K562 (cell line): ENCODE measurements at regions not wholly inside any gene's neighbourhood (a gene's known extent, or its start where the extent isn't known, plus 50 kb on each side); places are given as distances from the start of the nearest gene placed in this dataset.

ENCODE experiments used
- ATAC-seq: fragments of 200-7000 bp; cut with Tn5 transposase; 3 replicates; pipeline ENCODE4 v1.9.1; 2020; ENCODE audit warnings: moderate library complexity
- BruUV-seq: library from RNA; stranded (reverse); fragments of 400-500 nt; replicated peaks from 2 replicates; lab custom pipeline; 2021; lab: Mats Ljungman, UMichigan
- CTCF ChIA-PET: fragments of 300-600 bp; formaldehyde crosslinking; extraction: SDS; loops from one replicate; lab custom pipeline; 2021; ENCODE audit warnings: low intra/inter-chr PET ratio; lab: Yijun Ruan, JAX
- POLR2A ChIA-PET: fragments of 300-600, 350-650 bp; sonication (Branson Sonifier 250); formaldehyde crosslinking; extraction: SDS; loops from one replicate; lab custom pipeline; 2021; ENCODE audit warnings: antibody characterized with exemption, inconsistent platforms; lab: Yijun Ruan, JAX
- DNase-seq, 4 experiments: peaks; one replicate each; pipeline versions ENCODE4 v3.0.0 to v3.0.0-alpha.2; 2011 to 2018; ENCODE audit warnings: low spot score in 3 of 4, mixed read lengths in 3 of 4; ENCODE audit errors: extremely low read depth in 1 of 4
- FAIRE-seq: peaks from 2 replicates; lab custom pipeline; 2011; peaks lifted over from hg19 to GRCh38; lab: Jason Lieb, UNC
- H2AFZ ChIP-seq: 2 replicates; pipeline ENCODE4 v1.6.0; 2011; ENCODE audit warnings: low read depth, low read length, control low read depth, inconsistent platforms
- H3K27ac ChIP-seq: fragments of 200-600 bp; 3 replicates; pipeline ENCODE4 v1.8.0; 2011; ENCODE audit warnings: low read depth, mild to moderate bottlenecking, control low read depth, inconsistent platforms, low read length, moderate library complexity, mixed read lengths; ENCODE audit errors: extremely low read depth
- H3K27me3 ChIP-seq, 2 experiments: fragments of 300-600 bp in 1 of 2; 2 replicates in 1 of 2; 3 replicates in 1 of 2; pipeline versions ENCODE4 v1.6.0 to v1.8.0; 2011; ENCODE audit warnings: inconsistent platforms in 2 of 2, low read length in 2 of 2, mild to moderate bottlenecking in 1 of 2, mixed read lengths in 1 of 2, moderate library complexity in 1 of 2; ENCODE audit not compliant: control insufficient read depth in 2 of 2, insufficient read depth in 2 of 2
- H3K36me3 ChIP-seq: fragments of 300-600 bp; 3 replicates; pipeline ENCODE4 v1.8.0; 2011; ENCODE audit warnings: mild to moderate bottlenecking, low read length, inconsistent platforms; ENCODE audit not compliant: control insufficient read depth, insufficient read depth
- H3K4me1 ChIP-seq, 2 experiments: fragments of 200-600 bp in 1 of 2; replicated peaks in 1 of 2; 2 replicates in 1 of 2; 3 replicates in 1 of 2; pipeline versions ENCODE4 v1.5.1 to v1.8.0; 2011; ENCODE audit warnings: inconsistent platforms in 2 of 2, low read length in 2 of 2, mild to moderate bottlenecking in 1 of 2, mixed read lengths in 1 of 2, moderate library complexity in 1 of 2; ENCODE audit not compliant: control insufficient read depth in 2 of 2, insufficient read depth in 2 of 2
- H3K4me2 ChIP-seq: 2 replicates; pipeline ENCODE4 v1.6.1; 2011; ENCODE audit warnings: low read length, control low read depth, inconsistent platforms, mixed read lengths; ENCODE audit not compliant: insufficient read depth
- H3K4me3 ChIP-seq: fragments of 200-600 bp; sonication (generic), shearing (Covaris generic); 2 replicates; pipeline ENCODE4 v1.5.1; 2016; ENCODE audit warnings: control low read depth, inconsistent platforms
- H3K79me2 ChIP-seq: fragments of 200-600 bp; 3 replicates; pipeline ENCODE4 v1.8.0; 2011; ENCODE audit warnings: low read length, inconsistent platforms; ENCODE audit not compliant: control insufficient read depth, insufficient read depth
- H3K9ac ChIP-seq, 2 experiments: 2 replicates each; pipeline versions ENCODE4 v1.6.0 to v1.6.1; 2011; ENCODE audit warnings: low read depth in 2 of 2, low read length in 2 of 2, control low read depth in 1 of 2, inconsistent platforms in 1 of 2, mild to moderate bottlenecking in 1 of 2, mixed read lengths in 1 of 2; ENCODE audit not compliant: insufficient read depth in 1 of 2
- H3K9me1 ChIP-seq: one replicate; pipeline ENCODE4 v1.6.0; 2011; ENCODE audit warnings: inconsistent platforms, mild to moderate bottlenecking, low read length, moderate library complexity; ENCODE audit not compliant: control insufficient read depth, insufficient read depth
- H3K9me3 ChIP-seq: replicated peaks from 2 replicates; pipeline ENCODE4 v1.5.1; 2011; ENCODE audit warnings: low read depth, low read length, inconsistent platforms; ENCODE audit not compliant: control insufficient read depth, insufficient read depth
- H4K20me1 ChIP-seq: replicated peaks from 2 replicates; pipeline ENCODE4 v1.6.1; 2011; ENCODE audit warnings: low read length, inconsistent platforms, mixed read lengths; ENCODE audit not compliant: control insufficient read depth, insufficient read depth
- DIDO1 ChIP-seq: fragments of 450-650 bp; IDR thresholded peaks from 2 replicates; pipeline ENCODE4 v1.6.1; 2016; ENCODE audit warnings: low read depth, missing biosample characterization, missing genetic modification characterization
- HEY1 ChIP-seq: fragments of 250-450 bp; sonication (Bioruptor Pico); IDR thresholded peaks from 2 replicates; pipeline ENCODE4 v1.5.0; 2020; ENCODE audit warnings: mild to moderate bottlenecking, moderate library complexity, borderline replicate concordance
- HNRNPLL ChIP-seq: fragments of 200-400 bp; formaldehyde crosslinking; IDR thresholded peaks from 2 replicates; pipeline ENCODE4 v1.6.1; 2017; ENCODE audit warnings: low read length, low read depth, mild to moderate bottlenecking; ENCODE audit not compliant: poor library complexity, severe bottlenecking
- JUN ChIP-seq, 2 experiments: sonication (generic) in 1 of 2; formaldehyde crosslinking in 1 of 2; IDR thresholded peaks; 2 replicates each; pipeline versions ENCODE4 v1.6.1 to v1.8.0; 2012 to 2022; ENCODE audit warnings: borderline replicate concordance in 2 of 2, mild to moderate bottlenecking in 2 of 2, improper control_type of control experiment in 1 of 2, low read depth in 1 of 2, low read length in 1 of 2, missing genetic modification reagents in 1 of 2
- OTX1 ChIP-seq: fragments of 450-650 bp; formaldehyde crosslinking; IDR thresholded peaks from 2 replicates; pipeline ENCODE4 v1.4.0; 2022; ENCODE audit warnings: mild to moderate bottlenecking
- SNRNP70 ChIP-seq: fragments of 200-400 bp; formaldehyde crosslinking; optimal IDR thresholded peaks from 2 replicates; pipeline ENCODE3; 2017; ENCODE audit warnings: low read depth, low read length
- SRF ChIP-seq, 2 experiments: fragments of 250-450, 450-650 bp in 1 of 2; sonication (Bioruptor Pico) in 1 of 2; sonication (generic) in 1 of 2; formaldehyde crosslinking; IDR thresholded peaks; 2 replicates each; pipeline versions ENCODE4 v1.5.0 to v1.5.1; 2020 to 2022; ENCODE audit warnings: mild to moderate bottlenecking in 1 of 2, missing genetic modification reagents in 1 of 2
- ZNF695 ChIP-seq: fragments of 450-650 bp; formaldehyde crosslinking; IDR thresholded peaks from 2 replicates; pipeline ENCODE4 v1.4.0; 2020; ENCODE audit warnings: mild to moderate bottlenecking, moderate library complexity
- WGBS: fragments of 100-300 bp; shearing (Covaris generic); methylation state at CpG from one replicate; pipeline ENCODE4 v1.1.6; 2016; ENCODE audit warnings: low coverage, mixed read lengths; ENCODE audit not compliant: insufficient coverage; ENCODE audit errors: missing lambda C conversion rate; 5-methylcytosine and 5-hydroxymethylcytosine counted together
- in situ Hi-C: fragments of 300-500 bp; cut with MboI; formaldehyde crosslinking; loops from 4 replicates; pipeline ENCODE4 v1.15.0; 2018; ENCODE audit warnings: inconsistent platforms, mixed read lengths
- intact Hi-C: fragments of 100-400 bp; cut with micrococcal nuclease; formaldehyde crosslinking; loops from 2 replicates; pipeline ENCODE4 v1.14.2; 2022
- TF ChIP-seq, protein P1 (sequence below): fragments of 200-800 bp; sonication (Bioruptor generic); IDR thresholded peaks from 2 replicates; pipeline ENCODE4 v1.6.1; 2017; ENCODE audit warnings: missing genetic modification characterization, missing compliant biosample characterization
- TF ChIP-seq, protein P2 (sequence below): sonication (generic); formaldehyde crosslinking; IDR thresholded peaks from 2 replicates; pipeline ENCODE4 v1.8.1; 2023; ENCODE audit warnings: missing genetic modification reagents, mild to moderate bottlenecking, borderline replicate concordance
- TF ChIP-seq, protein P3 (sequence below): fragments of 450-650 bp; IDR thresholded peaks from 2 replicates; pipeline ENCODE4 v1.6.1; 2014; ENCODE audit warnings: low read depth, mild to moderate bottlenecking, moderate library complexity, borderline replicate concordance

DNA sequence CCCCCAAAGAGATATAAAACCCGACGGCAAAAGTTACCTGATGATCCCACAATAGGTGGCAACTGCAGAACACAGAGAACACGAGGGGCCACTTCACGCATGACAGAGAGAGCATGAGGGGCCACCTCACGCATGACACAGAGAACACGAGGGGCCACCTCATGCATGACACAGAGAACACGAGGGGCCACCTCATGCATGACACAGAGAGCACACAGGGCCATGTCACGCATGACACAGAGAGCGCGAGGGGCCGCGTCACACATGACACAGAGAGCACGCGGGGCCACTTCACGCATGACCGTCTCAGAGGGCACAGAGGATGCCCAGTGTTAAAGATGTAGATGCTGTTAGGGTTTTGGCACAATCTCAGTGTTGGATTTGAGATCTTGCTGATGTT lies 1359.5 kb downstream of the TBC1D22A start:
- H3K4me3 ChIP-seq = no peak overlapping the region
- in situ Hi-C loops = no loop called here
- FAIRE-seq (no peak), ATAC-seq (no peak), DNase-seq (no peak)
- H4K20me1 ChIP-seq = no peaks in the 10 kb centered on the region
- no peaks in the 10 kb centered on the region for H3K9me3 ChIP-seq
- POLR2A ChIA-PET = no interaction called here
- 0% methylated on average over 15 of the region's 16 CpGs for WGBS
- H3K27me3 ChIP-seq = no peaks in the 10 kb centered on the region
- no peaks in the 10 kb centered on the region for H3K79me2 ChIP-seq
- TF ChIP-seq HNRNPLL (no peak), JUN (IDR thresholded peaks at IDR 0.05; ENCODE audit: borderline replicate concordance, low read depth, low read length) (no peak), JUN (CRISPR knock-in tag; IDR thresholded peaks at IDR 0.05; ENCODE audit: borderline replicate concordance) (no peak), DIDO1 (tag) (no peak), ZNF695 (CRISPR knock-in tag) (no peak), OTX1 (CRISPR knock-in tag) (no peak), SRF (CRISPR knock-in tag; IDR thresholded peaks at IDR 0.05) (no peak), HEY1 (CRISPR knock-in tag) (no peak), SNRNP70 (no peak)
- TF ChIP-seq, protein P1, sequence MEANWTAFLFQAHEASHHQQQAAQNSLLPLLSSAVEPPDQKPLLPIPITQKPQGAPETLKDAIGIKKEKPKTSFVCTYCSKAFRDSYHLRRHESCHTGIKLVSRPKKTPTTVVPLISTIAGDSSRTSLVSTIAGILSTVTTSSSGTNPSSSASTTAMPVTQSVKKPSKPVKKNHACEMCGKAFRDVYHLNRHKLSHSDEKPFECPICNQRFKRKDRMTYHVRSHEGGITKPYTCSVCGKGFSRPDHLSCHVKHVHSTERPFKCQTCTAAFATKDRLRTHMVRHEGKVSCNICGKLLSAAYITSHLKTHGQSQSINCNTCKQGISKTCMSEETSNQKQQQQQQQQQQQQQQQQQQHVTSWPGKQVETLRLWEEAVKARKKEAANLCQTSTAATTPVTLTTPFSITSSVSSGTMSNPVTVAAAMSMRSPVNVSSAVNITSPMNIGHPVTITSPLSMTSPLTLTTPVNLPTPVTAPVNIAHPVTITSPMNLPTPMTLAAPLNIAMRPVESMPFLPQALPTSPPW (CRISPR knock-in tag) = no peak
- TF ChIP-seq, protein P2, sequence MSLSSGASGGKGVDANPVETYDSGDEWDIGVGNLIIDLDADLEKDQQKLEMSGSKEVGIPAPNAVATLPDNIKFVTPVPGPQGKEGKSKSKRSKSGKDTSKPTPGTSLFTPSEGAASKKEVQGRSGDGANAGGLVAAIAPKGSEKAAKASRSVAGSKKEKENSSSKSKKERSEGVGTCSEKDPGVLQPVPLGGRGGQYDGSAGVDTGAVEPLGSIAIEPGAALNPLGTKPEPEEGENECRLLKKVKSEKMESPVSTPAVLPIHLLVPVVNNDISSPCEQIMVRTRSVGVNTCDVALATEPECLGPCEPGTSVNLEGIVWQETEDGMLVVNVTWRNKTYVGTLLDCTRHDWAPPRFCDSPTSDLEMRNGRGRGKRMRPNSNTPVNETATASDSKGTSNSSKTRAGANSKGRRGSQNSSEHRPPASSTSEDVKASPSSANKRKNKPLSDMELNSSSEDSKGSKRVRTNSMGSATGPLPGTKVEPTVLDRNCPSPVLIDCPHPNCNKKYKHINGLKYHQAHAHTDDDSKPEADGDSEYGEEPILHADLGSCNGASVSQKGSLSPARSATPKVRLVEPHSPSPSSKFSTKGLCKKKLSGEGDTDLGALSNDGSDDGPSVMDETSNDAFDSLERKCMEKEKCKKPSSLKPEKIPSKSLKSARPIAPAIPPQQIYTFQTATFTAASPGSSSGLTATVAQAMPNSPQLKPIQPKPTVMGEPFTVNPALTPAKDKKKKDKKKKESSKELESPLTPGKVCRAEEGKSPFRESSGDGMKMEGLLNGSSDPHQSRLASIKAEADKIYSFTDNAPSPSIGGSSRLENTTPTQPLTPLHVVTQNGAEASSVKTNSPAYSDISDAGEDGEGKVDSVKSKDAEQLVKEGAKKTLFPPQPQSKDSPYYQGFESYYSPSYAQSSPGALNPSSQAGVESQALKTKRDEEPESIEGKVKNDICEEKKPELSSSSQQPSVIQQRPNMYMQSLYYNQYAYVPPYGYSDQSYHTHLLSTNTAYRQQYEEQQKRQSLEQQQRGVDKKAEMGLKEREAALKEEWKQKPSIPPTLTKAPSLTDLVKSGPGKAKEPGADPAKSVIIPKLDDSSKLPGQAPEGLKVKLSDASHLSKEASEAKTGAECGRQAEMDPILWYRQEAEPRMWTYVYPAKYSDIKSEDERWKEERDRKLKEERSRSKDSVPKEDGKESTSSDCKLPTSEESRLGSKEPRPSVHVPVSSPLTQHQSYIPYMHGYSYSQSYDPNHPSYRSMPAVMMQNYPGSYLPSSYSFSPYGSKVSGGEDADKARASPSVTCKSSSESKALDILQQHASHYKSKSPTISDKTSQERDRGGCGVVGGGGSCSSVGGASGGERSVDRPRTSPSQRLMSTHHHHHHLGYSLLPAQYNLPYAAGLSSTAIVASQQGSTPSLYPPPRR (CRISPR knock-in tag) = no peak
- TF ChIP-seq, protein P3, sequence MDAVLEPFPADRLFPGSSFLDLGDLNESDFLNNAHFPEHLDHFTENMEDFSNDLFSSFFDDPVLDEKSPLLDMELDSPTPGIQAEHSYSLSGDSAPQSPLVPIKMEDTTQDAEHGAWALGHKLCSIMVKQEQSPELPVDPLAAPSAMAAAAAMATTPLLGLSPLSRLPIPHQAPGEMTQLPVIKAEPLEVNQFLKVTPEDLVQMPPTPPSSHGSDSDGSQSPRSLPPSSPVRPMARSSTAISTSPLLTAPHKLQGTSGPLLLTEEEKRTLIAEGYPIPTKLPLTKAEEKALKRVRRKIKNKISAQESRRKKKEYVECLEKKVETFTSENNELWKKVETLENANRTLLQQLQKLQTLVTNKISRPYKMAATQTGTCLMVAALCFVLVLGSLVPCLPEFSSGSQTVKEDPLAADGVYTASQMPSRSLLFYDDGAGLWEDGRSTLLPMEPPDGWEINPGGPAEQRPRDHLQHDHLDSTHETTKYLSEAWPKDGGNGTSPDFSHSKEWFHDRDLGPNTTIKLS = no peak
- H3K9me1 ChIP-seq = no peaks in the 10 kb centered on the region
- H2AFZ ChIP-seq = no peak overlapping the region
- no peak overlapping the region for H3K4me2 ChIP-seq
- no peak overlapping the region for H3K9ac ChIP-seq
- no peaks in the 10 kb centered on the region for H3K4me1 ChIP-seq
- no peak overlapping the region for H3K27ac ChIP-seq
- CTCF ChIA-PET = no interaction called here
- BruUV-seq = no TSS peak
- intact Hi-C loops = no loop called here
- H3K36me3 ChIP-seq = no peaks in the 10 kb centered on the region
